ENCODE measurements at regions not wholly inside any gene's neighbourhood (a gene's known extent, or its start where the extent isn't known, plus 50 kb on each side); places are given as distances from the start of the nearest gene placed in this dataset.

- Histone ChIP-seq H3K4ac (ENCODE audit: low read depth, low read length) (no peak overlapping the region), H3K4me1 (ENCODE audit: control insufficient read depth, insufficient read depth, low read length) (no peaks in the 10 kb centered on the region), H4K20me1 (ENCODE audit: insufficient read depth, low read length) (no peaks in the 10 kb centered on the region), H2BK120ac (ENCODE audit: low read depth, low read length) (no peak overlapping the region), H2AK9ac (replicated peaks; ENCODE audit: low read depth, low read length, poor library complexity) (no peak overlapping the region), H2BK5ac (ENCODE audit: low read depth, low read length, poor library complexity, severe bottlenecking) (no peak overlapping the region), H4K91ac (ENCODE audit: insufficient read depth, low read depth, low read length) (no peak overlapping the region), H3K79me1 (ENCODE audit: low read depth in 1 of 2, low read length in 2 of 2) (no peaks in the 10 kb centered on the region), H3K23ac (ENCODE audit: low read depth, low read length) (no peak overlapping the region), H3K4me2 (ENCODE audit: low read depth, low read length) (no peak overlapping the region), H3K18ac (ENCODE audit: low read depth, low read length) (no peak overlapping the region), H3K14ac (replicated peaks; ENCODE audit: low read depth, low read length) (no peak overlapping the region), H3K4me3 (ENCODE audit: insufficient read depth, low read depth, low read length) (no peak overlapping the region), H3K9me3 (ENCODE audit: control insufficient read depth, insufficient read depth, low read length) (no peaks in the 10 kb centered on the region), H3K9ac (ENCODE audit: low read depth, low read length) (no peak overlapping the region), H3K27me3 (ENCODE audit: control insufficient read depth, insufficient read depth, low read length) (no peaks in the 10 kb centered on the region), H4K8ac (ENCODE audit: low read depth in 2 of 2, low read length in 2 of 2) (no peak overlapping the region), H2BK15ac (ENCODE audit: low read depth, low read length) (no peak overlapping the region), H3K9me1 (ENCODE audit: insufficient read depth, low read length) (0 out of 2 replicates have a peak, but pooled peaks cover 3% of the 10 kb centered on the region), H4K5ac (ENCODE audit: low read depth, low read length) (no peak overlapping the region), H2AFZ (replicated peaks; ENCODE audit: low read length, poor library complexity) (no peak overlapping the region), H3K36me3 (ENCODE audit: control insufficient read depth, insufficient read depth, low read length) (no peaks in the 10 kb centered on the region), H2AK5ac (ENCODE audit: low read depth, low read length) (no peak overlapping the region), H3K27ac (ENCODE audit: insufficient read depth, low read length) (no peak overlapping the region), H2BK20ac (ENCODE audit: low read depth, low read length) (no peak overlapping the region), H3K56ac (ENCODE audit: extremely low read depth, insufficient read depth, low read length) (no peak overlapping the region)
- no TSS peak for BruUV-seq (replicated peaks)
- dilution Hi-C loops (cut with HindIII; ENCODE audit: low sequenced_read_pairs, unreplicated experiment) (no loop called here), in situ Hi-C loops (cut with MboI; ENCODE audit: low sequenced_read_pairs) (no loop called here), intact Hi-C loops (cut with micrococcal nuclease) (no loop called here)
- no CpG with 5 or more reads among the region's 3 CpGs for WGBS, 2 experiments (ENCODE audit: extremely low coverage in 2 of 2, insufficient read length in 1 of 2)
- DNase-seq (no peak), ATAC-seq (ENCODE audit: low read depth) (no peak)
- TF ChIP-seq SMC3 (IDR thresholded peaks at IDR 0.05; ENCODE audit: low read depth, low read length) (no peak), CEBPB (IDR thresholded peaks at IDR 0.05; ENCODE audit: low read depth, low read length) (no peak), NFE2L2 (IDR thresholded peaks at IDR 0.05; ENCODE audit: low read depth, low read length) (no peak), RCOR1 (IDR thresholded peaks at IDR 0.05; ENCODE audit: insufficient replicate concordance, low read length) (no peak), RFX5 (IDR thresholded peaks at IDR 0.05; ENCODE audit: low read depth, low read length) (no peak), POLR2A (IDR thresholded peaks at IDR 0.05; ENCODE audit: low read depth, low read length) (no peak), RAD21 (IDR thresholded peaks at IDR 0.05; ENCODE audit: low read length) (no peak), ELK1 (IDR thresholded peaks at IDR 0.05; ENCODE audit: borderline replicate concordance, low read depth, low read length) (no peak), MAZ (IDR thresholded peaks at IDR 0.05; ENCODE audit: borderline replicate concordance, low read depth, low read length) (no peak)
- ChIA-PET POLR2A (ENCODE audit: unreplicated experiment) (interaction anchor here (0.6 kb wide), 1 partner anchor 11 kb away, joined by 3 read pairs; no protein-coding TSS in a partner anchor), CTCF (no interaction called here)
Observed at GRCh38 chr14:86770186-86770585, 1222.8 kb downstream of the GALC start.

Data from IMR-90 (cell line).